GM12874 (cell line): ENCODE measurements at regions not wholly inside any gene's neighbourhood (a gene's known extent, or its start where the extent isn't known, plus 50 kb on each side); places are given as distances from the start of the nearest gene placed in this dataset.

Source experiments
- TF ChIP-seq, protein P1 (sequence below): IDR thresholded peaks from 2 replicates; pipeline ENCODE4 v1.5.1; 2011; ENCODE audit warnings: low read depth, mild to moderate bottlenecking, control low read depth, low read length, moderate library complexity; ENCODE audit not compliant: insufficient read depth

DNA sequence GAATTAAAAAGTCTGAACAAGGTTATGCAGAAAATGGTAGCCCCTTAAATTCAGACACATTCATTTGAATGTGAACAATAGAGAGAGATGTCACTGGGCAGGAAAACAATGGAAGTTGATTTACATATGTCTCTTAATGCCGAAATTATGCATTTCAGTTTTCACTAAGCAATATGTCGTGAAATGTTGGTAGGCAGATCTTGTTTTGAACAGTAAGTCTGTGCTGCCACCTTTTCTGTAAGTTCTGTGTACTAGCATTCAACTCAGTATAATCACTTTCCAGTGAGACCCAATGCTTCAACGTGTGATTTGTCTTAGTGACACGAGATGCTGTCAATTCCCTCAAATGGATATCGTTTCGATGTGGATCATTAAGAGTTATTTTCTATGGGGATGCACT is 222.7 kb upstream of the VCX3A start:
- TF ChIP-seq, protein P1, sequence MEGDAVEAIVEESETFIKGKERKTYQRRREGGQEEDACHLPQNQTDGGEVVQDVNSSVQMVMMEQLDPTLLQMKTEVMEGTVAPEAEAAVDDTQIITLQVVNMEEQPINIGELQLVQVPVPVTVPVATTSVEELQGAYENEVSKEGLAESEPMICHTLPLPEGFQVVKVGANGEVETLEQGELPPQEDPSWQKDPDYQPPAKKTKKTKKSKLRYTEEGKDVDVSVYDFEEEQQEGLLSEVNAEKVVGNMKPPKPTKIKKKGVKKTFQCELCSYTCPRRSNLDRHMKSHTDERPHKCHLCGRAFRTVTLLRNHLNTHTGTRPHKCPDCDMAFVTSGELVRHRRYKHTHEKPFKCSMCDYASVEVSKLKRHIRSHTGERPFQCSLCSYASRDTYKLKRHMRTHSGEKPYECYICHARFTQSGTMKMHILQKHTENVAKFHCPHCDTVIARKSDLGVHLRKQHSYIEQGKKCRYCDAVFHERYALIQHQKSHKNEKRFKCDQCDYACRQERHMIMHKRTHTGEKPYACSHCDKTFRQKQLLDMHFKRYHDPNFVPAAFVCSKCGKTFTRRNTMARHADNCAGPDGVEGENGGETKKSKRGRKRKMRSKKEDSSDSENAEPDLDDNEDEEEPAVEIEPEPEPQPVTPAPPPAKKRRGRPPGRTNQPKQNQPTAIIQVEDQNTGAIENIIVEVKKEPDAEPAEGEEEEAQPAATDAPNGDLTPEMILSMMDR = no peak

DNA sequence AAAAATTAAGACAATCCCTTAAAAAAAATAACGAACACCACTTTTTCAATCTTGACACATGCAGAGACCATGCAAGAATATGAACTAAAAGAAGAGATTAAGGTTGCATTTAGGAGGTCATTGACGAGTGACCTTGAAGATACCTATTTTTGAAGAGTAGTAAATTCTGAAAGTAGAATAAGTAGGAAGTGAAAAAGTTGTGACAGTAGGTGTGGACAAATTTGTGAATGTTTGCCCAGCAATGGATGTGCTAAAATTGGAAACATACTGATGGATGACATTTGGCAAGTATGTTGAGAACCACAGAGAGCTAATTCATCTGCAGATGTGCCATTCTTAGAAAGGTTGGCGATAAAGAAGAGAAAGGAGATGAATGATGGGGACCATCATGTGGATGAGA is 213.7 kb upstream of the VCX3A start:
- TF ChIP-seq, protein P1 = no peak

DNA sequence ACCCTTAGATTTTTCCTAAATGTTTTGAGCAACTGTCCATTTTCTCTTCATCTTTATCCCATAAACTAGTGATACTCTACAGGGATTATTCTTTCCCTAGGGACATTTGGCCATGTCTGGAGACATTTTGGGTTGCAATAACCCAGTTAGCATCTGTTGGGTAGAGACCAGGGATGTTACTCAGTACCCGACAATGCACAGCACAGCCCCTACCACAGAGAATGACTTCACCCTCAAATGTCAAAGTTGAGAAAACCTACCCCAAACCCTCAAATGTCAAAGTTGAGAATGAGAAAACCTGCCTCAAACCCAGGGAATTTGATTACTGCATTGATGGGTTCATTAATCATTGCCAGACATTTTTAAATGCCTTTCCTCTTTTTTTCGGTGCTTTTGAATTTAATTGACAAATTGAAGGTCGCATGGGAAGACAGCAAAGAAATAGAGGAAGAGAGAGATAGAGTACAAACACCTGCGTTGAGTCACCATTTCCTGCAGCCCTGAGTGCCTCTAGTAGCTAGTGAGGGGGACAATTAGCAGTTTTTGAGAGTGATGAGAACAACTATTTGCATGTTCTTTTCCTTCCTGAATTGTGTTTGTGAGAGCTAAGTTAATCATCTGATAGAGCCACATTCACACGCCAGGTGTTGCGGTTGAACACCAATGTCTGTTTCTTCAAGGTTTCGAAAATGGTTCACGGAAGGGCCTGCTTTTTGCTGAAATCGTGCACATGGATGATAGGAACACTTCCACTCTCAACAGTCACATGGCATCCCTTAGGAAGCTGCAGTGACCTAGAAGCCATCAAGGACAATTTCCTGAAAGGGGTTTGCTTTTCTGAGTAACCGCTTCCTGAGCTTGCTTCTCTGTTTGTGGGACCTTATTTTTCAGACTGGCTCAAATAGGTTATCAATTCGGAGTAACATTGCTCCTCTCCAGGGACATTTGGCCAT is 203.9 kb upstream of the VCX3A start:
- TF ChIP-seq, protein P1 = no peak

DNA sequence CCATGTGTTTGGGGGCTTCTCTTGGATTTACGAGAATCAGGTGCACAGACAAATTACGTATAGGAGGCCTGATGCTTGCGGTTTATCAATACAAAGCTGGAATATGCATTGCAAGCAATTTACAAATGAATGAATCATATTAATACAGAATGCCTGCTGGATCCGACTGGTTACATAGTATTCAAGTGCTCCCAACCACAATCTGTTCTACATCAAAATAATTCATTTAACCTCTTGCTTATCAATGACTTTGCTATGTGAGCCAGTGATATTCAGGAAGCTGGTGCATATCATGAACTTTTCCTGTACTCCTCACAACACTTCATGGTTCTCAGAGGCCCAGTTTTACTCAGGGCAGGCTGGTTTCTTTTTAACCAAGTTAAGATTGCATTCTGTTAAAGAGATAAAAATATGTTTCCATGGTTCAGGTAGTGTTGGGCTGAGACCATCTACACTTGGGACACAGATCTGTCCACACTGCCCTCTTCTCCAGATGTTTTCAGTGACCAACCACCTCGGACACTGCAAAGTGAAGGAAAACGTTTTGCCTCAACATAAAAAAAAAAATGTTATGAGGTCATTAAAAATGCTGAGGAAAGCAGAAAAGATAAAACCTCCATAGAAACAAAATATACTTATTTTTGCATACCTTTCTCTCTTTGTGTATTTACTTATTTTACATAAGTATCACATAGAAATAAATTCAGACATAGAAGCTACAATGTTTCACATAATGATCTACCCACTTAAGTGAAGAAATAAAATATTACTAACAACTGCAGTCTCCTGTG is 200.1 kb upstream of the VCX3A start:
- TF ChIP-seq, protein P1 = no peak

GRCh38 chrX:6732101-6732500 is 197.2 kb upstream of the VCX3A start:
- TF ChIP-seq, protein P1 = no peak

DNA sequence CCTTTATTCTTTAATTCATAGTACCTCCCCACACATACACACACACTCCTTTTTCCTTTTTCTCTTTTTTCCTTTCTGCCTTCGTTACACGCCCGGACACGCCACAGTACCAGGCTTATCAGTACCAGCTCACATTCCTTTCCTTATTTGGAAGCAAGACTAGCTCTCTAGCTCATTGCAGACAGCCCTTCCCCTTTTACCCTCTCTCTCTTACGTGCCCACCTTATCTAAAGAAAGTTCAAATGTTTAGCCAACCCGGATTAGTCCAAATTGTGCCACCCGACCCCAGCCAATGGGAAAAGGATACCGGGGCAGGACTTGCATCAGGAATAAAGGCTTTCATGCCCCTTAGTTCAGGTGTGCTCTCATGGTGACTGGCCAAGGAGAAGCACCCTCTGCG is 194.7 kb upstream of the VCX3A start:
- TF ChIP-seq, protein P1 = no peak

- TF ChIP-seq, protein P1 = no peak
These were observed 183.8 kb upstream of the VCX3A start for GRCh38 chrX:6718766-6719165.
